PFSK-1 (cell line): ENCODE measurements at regions not wholly inside any gene's neighbourhood (a gene's known extent, or its start where the extent isn't known, plus 50 kb on each side); places are given as distances from the start of the nearest gene placed in this dataset.

Experiments used
- FOXP2 ChIP-seq: optimal IDR thresholded peaks from 2 replicates; pipeline ENCODE3; 2011; ENCODE audit warnings: borderline replicate concordance, control low read depth, inconsistent platforms; ENCODE audit not compliant: insufficient read depth; ENCODE audit errors: extremely low read length, extremely low read depth
- POLR2AphosphoS5 ChIP-seq: IDR thresholded peaks from 2 replicates; pipeline ENCODE4 v1.6.1; 2012; ENCODE audit warnings: low read depth, mild to moderate bottlenecking, control low read depth, low read length, moderate library complexity
- SIN3A ChIP-seq: IDR thresholded peaks from 2 replicates; pipeline ENCODE4 v1.6.1; 2012; ENCODE audit warnings: mild to moderate bottlenecking, low read length, moderate library complexity, borderline replicate concordance; ENCODE audit not compliant: insufficient read depth
- TAF1 ChIP-seq: IDR thresholded peaks from 2 replicates; pipeline ENCODE4 v1.6.1; 2012; ENCODE audit warnings: low read length, control low read depth, borderline replicate concordance; ENCODE audit not compliant: insufficient read depth
- TF ChIP-seq, protein P1 (sequence below), 2 experiments: IDR thresholded peaks; 2 replicates each; pipeline versions ENCODE4 v1.6.1 to v1.8.0; 2011 to 2012; ENCODE audit warnings: low read depth in 2 of 2, low read length in 2 of 2, control low read depth in 1 of 2, inconsistent platforms in 1 of 2, mild to moderate bottlenecking in 1 of 2, moderate library complexity in 1 of 2; ENCODE audit not compliant: insufficient read depth in 1 of 2

DNA sequence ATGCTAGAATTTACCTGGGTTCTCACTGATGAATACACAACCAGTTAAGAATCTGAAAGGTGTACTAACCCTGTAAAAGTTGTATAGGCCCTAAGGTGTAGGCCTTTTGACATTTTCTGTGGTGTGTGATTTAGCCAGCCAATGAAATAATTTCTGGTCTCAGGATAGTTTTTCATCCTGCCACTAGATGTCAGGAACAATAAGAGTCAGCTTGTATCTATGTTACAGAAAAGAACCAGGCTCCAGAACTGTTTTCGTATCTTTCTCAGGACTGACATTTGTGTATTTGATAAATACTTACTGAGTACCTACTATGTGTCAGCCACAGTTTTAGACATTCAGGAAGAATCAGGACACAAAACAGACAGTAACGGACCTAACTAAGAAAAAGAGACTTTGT, 673.6 kb upstream of the TENM3 start:
- TF ChIP-seq, protein P1, sequence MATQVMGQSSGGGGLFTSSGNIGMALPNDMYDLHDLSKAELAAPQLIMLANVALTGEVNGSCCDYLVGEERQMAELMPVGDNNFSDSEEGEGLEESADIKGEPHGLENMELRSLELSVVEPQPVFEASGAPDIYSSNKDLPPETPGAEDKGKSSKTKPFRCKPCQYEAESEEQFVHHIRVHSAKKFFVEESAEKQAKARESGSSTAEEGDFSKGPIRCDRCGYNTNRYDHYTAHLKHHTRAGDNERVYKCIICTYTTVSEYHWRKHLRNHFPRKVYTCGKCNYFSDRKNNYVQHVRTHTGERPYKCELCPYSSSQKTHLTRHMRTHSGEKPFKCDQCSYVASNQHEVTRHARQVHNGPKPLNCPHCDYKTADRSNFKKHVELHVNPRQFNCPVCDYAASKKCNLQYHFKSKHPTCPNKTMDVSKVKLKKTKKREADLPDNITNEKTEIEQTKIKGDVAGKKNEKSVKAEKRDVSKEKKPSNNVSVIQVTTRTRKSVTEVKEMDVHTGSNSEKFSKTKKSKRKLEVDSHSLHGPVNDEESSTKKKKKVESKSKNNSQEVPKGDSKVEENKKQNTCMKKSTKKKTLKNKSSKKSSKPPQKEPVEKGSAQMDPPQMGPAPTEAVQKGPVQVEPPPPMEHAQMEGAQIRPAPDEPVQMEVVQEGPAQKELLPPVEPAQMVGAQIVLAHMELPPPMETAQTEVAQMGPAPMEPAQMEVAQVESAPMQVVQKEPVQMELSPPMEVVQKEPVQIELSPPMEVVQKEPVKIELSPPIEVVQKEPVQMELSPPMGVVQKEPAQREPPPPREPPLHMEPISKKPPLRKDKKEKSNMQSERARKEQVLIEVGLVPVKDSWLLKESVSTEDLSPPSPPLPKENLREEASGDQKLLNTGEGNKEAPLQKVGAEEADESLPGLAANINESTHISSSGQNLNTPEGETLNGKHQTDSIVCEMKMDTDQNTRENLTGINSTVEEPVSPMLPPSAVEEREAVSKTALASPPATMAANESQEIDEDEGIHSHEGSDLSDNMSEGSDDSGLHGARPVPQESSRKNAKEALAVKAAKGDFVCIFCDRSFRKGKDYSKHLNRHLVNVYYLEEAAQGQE (IDR thresholded peaks at IDR 0.05; ENCODE audit: insufficient read depth in 1 of 2, low read depth in 2 of 2, low read length in 2 of 2), result no peak
- TF ChIP-seq SIN3A (no peak), FOXP2 (no peak), TAF1 (no peak), POLR2AphosphoS5 (no peak)

DNA sequence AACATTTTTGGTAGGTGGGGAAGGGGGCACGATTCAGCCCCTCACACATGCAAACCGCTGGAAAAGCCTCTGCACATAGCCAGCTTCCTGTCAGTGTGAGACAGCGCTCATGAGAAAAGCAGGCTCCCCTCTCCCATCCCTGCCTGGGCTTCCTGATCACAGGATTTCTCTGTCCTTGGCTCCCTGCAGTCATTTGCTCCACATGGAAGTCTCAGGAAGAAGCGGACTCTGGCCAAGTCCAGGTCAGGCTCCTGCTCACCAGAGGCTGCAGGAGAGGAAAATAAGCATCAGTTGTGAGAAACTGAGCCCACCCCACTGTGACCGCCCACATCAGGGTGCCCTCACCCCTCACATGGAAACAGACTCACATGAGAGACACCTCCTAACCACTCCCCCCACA, 664.3 kb upstream of the TENM3 start:
- TF ChIP-seq POLR2AphosphoS5, result no peak
- TF ChIP-seq TAF1, result no peak
- TF ChIP-seq FOXP2, result no peak
- TF ChIP-seq SIN3A, result no peak
- TF ChIP-seq, protein P1 (IDR thresholded peaks at IDR 0.05; ENCODE audit: insufficient read depth in 1 of 2, low read depth in 2 of 2, low read length in 2 of 2), result no peak

DNA sequence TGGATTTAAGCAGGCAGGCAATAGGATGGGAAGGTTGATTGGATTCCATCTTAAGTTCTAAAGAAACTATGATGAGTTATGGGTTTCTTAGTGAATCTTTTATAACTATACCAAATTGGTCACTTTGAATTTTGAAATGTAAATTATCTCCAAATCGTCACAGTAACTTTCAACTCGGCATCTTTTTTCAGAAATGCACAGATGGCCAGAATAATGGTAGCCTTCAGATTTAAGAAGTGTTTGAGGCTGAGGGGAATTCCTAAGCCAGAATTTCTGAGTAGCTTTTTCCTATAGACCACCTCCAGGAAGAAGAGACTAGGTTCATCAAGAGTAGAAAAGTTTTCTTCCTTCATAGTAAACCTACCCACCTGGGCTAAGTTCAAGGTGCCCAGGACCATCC, 663.7 kb upstream of the TENM3 start:
- no peak for TF ChIP-seq TAF1
- TF ChIP-seq POLR2AphosphoS5, result no peak

DNA sequence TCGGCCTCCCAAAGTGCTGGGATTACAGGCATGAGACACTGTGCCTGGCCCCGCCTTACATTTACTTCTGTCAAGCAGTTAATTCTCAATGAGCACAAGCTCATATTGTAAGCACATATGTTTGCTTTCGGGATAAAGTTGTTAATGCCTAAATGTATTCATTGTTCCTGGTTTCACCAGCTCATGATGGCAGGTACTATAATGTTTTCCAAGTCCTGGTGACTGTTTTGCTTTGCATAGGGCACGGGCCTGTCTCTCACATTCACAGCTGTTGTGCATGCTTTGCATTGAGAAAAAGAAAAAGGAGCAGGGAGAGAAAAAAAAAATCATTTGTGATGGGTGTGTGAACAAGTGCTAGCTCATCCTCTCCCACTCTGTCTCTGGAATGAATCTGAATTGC, 661.2 kb upstream of the TENM3 start:
- TF ChIP-seq FOXP2, result no peak

DNA sequence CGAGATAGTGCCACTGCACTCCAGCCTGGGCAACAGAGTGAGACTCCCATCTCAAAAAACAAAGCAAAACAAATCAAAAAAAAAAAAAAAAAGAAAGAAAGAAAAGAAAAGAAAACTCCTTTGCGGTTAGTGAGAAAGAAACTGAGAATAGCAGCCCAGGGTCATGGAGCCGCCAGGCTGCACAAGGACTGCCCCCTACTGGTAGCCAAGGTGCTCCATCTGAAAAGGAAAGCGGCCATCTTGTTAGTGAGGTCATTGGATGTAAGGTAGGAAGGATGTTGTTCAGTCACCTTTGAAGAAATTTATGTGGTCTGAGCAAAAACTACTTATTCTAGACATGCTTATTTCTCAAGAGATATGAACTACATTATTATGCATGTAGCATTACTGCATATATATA, 660.6 kb upstream of the TENM3 start:
- TF ChIP-seq TAF1, result no peak
- TF ChIP-seq, protein P1 (IDR thresholded peaks at IDR 0.05; ENCODE audit: insufficient read depth in 1 of 2, low read depth in 2 of 2, low read length in 2 of 2), result no peak
- TF ChIP-seq POLR2AphosphoS5, result no peak
- TF ChIP-seq FOXP2, result no peak

DNA sequence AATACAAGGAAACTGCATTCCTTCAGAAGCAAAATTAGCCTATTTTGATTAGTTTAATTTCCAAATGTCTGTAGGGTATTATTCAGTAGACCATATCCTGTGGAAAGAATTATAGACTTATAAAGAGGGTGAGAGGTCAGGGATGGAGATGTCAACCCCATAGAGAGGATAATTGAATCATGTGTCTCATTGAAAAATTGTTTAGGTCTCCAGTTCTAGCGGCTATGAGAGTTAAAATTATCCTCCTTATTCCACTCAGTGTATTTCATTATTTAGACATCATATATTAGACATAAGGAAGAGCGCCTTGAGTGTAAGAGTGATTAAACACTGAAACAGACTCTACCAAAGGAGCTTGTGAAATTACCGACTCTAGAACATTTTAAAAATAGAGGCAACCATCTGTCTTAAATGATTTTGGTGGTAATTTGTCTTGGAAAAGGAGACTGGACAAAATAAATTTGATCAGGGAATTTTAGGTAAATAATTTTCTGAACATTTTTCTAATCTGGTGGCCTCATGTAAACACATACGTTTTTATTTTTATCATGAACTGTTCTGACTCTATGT, 654.4 kb upstream of the TENM3 start:
- TF ChIP-seq, protein P1 (IDR thresholded peaks at IDR 0.05; ENCODE audit: insufficient read depth in 1 of 2, low read depth in 2 of 2, low read length in 2 of 2), result no peak
- TF ChIP-seq POLR2AphosphoS5 (no peak), SIN3A (no peak), TAF1 (no peak), FOXP2 (no peak)
